WTC11 (cell line): ENCODE measurements at regions not wholly inside any gene's neighbourhood (a gene's known extent, or its start where the extent isn't known, plus 50 kb on each side); places are given as distances from the start of the nearest gene placed in this dataset.

ENCODE experiments used
- ATAC-seq: fragments of 200-7000 bp; cut with Tn5 transposase; 2 replicates; pipeline ENCODE4 v1.10.0; 2021; ENCODE audit warnings: mild to moderate bottlenecking, moderate library complexity
- CTCF ChIA-PET: fragments of 300-600 bp; sonication (Branson Sonifier 250); formaldehyde crosslinking; loops from one replicate; lab custom pipeline; 2021; ENCODE audit warnings: antibody characterized with exemption; lab: Charles Lee
- POLR2A ChIA-PET: fragments of 350-600 bp; sonication (Branson Sonifier 250); formaldehyde crosslinking; loops from one replicate; lab custom pipeline; 2021; ENCODE audit warnings: antibody characterized with exemption; lab: Charles Lee
- DNase-seq: peaks from one replicate; pipeline ENCODE4 v3.0.0; 2021; ENCODE audit warnings: low spot score
- H3K27ac Mint-ChIP-seq: 2 replicates; pipeline ENCODE4 v1.8.0; 2021; ENCODE audit warnings: mixed read lengths
- H3K27me3 Mint-ChIP-seq: 2 replicates; pipeline ENCODE4 v1.8.0; 2021; ENCODE audit warnings: low read depth, mild to moderate bottlenecking, moderate library complexity, mixed read lengths
- H3K36me3 Mint-ChIP-seq: 2 replicates; pipeline ENCODE4 v1.8.0; 2021; ENCODE audit warnings: mixed read lengths
- H3K4me1 Mint-ChIP-seq: 2 replicates; pipeline ENCODE4 v1.8.0; 2022; ENCODE audit warnings: mixed read lengths
- H3K4me3 Mint-ChIP-seq: 2 replicates; pipeline ENCODE4 v1.8.0; 2021; ENCODE audit warnings: mild to moderate bottlenecking, moderate library complexity, mixed read lengths
- H3K9me3 Mint-ChIP-seq: 2 replicates; pipeline ENCODE4 v1.8.0; 2021; ENCODE audit warnings: mixed read lengths
- CREM ChIP-seq: sonication (generic); formaldehyde crosslinking; IDR thresholded peaks from 2 replicates; pipeline ENCODE4 v1.8.1; 2022; ENCODE audit warnings: mild to moderate bottlenecking, missing genetic modification reagents, moderate library complexity
- ELF4 ChIP-seq: sonication (generic); formaldehyde crosslinking; IDR thresholded peaks from 2 replicates; pipeline ENCODE4 v1.8.1; 2022; ENCODE audit warnings: low read depth, mild to moderate bottlenecking, moderate library complexity, missing genetic modification reagents
- ETV6 ChIP-seq: sonication (generic); formaldehyde crosslinking; IDR thresholded peaks from 2 replicates; pipeline ENCODE4 v1.8.1; 2022; ENCODE audit warnings: mild to moderate bottlenecking, missing genetic modification reagents
- FOXK1 ChIP-seq: sonication (generic); formaldehyde crosslinking; IDR thresholded peaks from 2 replicates; pipeline ENCODE4 v1.8.0; 2022; ENCODE audit warnings: mild to moderate bottlenecking, moderate library complexity, missing genetic modification reagents
- HMGA2 ChIP-seq: fragments of 250-450 bp; sonication (Bioruptor Pico); IDR thresholded peaks from 2 replicates; pipeline ENCODE4 v1.4.0; 2021; ENCODE audit warnings: mild to moderate bottlenecking, moderate library complexity
- MYBL2 ChIP-seq: sonication (generic); formaldehyde crosslinking; IDR thresholded peaks from 2 replicates; pipeline ENCODE4 v1.8.1; 2023; ENCODE audit warnings: mild to moderate bottlenecking, moderate library complexity, missing genetic modification reagents
- ZBTB21 ChIP-seq: sonication (generic); formaldehyde crosslinking; IDR thresholded peaks from 2 replicates; pipeline ENCODE4 v1.8.1; 2023; ENCODE audit warnings: mild to moderate bottlenecking, missing genetic modification reagents, borderline replicate concordance
- ZNF317 ChIP-seq: sonication (generic); formaldehyde crosslinking; IDR thresholded peaks from 2 replicates; pipeline ENCODE4 v1.8.1; 2023; ENCODE audit warnings: low read depth, mild to moderate bottlenecking, moderate library complexity, missing genetic modification reagents, borderline replicate concordance
- ZNF396 ChIP-seq: fragments of 250-450 bp; sonication (Bioruptor Pico); IDR thresholded peaks from 2 replicates; pipeline ENCODE4 v1.8.0; 2021; ENCODE audit warnings: mild to moderate bottlenecking, moderate library complexity, borderline replicate concordance
- TF ChIP-seq, protein P1 (sequence below): sonication (generic); formaldehyde crosslinking; IDR thresholded peaks from 2 replicates; pipeline ENCODE4 v1.8.0; 2022; ENCODE audit warnings: mild to moderate bottlenecking, missing genetic modification reagents
- TF ChIP-seq, protein P2 (sequence below): fragments of 250-450 bp; sonication (Bioruptor Pico); IDR thresholded peaks from 2 replicates; pipeline ENCODE4 v1.9.0; 2021; ENCODE audit warnings: mild to moderate bottlenecking
- TF ChIP-seq, protein P3 (sequence below): fragments of 250-450 bp; sonication (Bioruptor Pico); IDR thresholded peaks from 2 replicates; pipeline ENCODE4 v1.9.0; 2021; ENCODE audit warnings: moderate library complexity, mild to moderate bottlenecking, inconsistent platforms, borderline replicate concordance
- TF ChIP-seq, protein P4 (sequence below): fragments of 250-450 bp; sonication (Bioruptor Pico); IDR thresholded peaks from 2 replicates; pipeline ENCODE4 v1.8.0; 2021; ENCODE audit warnings: mild to moderate bottlenecking
- TF ChIP-seq, protein P5 (sequence below): sonication (generic); formaldehyde crosslinking; IDR thresholded peaks from 2 replicates; pipeline ENCODE4 v1.8.1; 2023; ENCODE audit warnings: mild to moderate bottlenecking, missing genetic modification reagents, borderline replicate concordance
- TF ChIP-seq, protein P6 (sequence below): fragments of 250-450 bp; sonication (Bioruptor Pico); IDR thresholded peaks from 2 replicates; pipeline ENCODE4 v1.9.0; 2021; ENCODE audit warnings: mild to moderate bottlenecking
- TF ChIP-seq, protein P7 (sequence below): sonication (generic); formaldehyde crosslinking; IDR thresholded peaks from 2 replicates; pipeline ENCODE4 v1.8.1; 2023; ENCODE audit warnings: mild to moderate bottlenecking, missing genetic modification reagents, moderate library complexity

DNA sequence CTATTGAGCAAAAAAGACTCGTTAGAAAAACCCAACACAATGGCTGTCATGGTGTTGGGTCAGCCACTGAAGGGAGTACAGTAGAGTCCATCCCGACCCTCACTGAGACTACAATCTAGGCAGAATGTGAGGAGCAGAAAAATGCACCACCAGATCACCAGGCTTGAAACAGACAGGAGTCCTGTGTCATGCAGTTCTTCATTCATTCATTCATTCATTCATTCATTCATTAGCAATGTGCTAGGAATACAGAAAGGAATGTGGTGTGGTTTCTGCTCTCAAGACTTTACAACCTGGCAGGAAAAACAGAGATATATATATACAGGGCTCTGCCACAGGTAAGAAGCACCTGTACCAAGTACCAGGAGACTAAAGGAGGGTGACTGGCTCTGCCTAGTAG is 392.3 kb downstream of the OMA1 start:
- DNase-seq (no peak), ATAC-seq (no peak)
- ChIA-PET CTCF (interaction anchor here (0.7 to 2.2 kb wide), 3 partner anchors 9 to 88 kb away, joined by 3 to 12 read pairs (median 7); no protein-coding TSS in a partner anchor), POLR2A (no interaction called here)
- H3K27me3 Mint-ChIP-seq: no peaks in the 10 kb centered on the region
- no peaks in the 10 kb centered on the region for H3K9me3 Mint-ChIP-seq
- peaks cover 5% of the 10 kb centered on the region for H3K4me1 Mint-ChIP-seq
- no peak overlapping the region for H3K4me3 Mint-ChIP-seq
- H3K27ac Mint-ChIP-seq: no peak overlapping the region
- TF ChIP-seq, protein P1, sequence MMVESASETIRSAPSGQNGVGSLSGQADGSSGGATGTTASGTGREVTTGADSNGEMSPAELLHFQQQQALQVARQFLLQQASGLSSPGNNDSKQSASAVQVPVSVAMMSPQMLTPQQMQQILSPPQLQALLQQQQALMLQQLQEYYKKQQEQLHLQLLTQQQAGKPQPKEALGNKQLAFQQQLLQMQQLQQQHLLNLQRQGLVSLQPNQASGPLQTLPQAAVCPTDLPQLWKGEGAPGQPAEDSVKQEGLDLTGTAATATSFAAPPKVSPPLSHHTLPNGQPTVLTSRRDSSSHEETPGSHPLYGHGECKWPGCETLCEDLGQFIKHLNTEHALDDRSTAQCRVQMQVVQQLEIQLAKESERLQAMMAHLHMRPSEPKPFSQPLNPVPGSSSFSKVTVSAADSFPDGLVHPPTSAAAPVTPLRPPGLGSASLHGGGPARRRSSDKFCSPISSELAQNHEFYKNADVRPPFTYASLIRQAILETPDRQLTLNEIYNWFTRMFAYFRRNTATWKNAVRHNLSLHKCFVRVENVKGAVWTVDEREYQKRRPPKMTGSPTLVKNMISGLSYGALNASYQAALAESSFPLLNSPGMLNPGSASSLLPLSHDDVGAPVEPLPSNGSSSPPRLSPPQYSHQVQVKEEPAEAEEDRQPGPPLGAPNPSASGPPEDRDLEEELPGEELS: no peak
- TF ChIP-seq ELF4 (CRISPR knock-in tag): no peak
- TF ChIP-seq ZBTB21 (CRISPR knock-in tag): no peak
- TF ChIP-seq, protein P2, sequence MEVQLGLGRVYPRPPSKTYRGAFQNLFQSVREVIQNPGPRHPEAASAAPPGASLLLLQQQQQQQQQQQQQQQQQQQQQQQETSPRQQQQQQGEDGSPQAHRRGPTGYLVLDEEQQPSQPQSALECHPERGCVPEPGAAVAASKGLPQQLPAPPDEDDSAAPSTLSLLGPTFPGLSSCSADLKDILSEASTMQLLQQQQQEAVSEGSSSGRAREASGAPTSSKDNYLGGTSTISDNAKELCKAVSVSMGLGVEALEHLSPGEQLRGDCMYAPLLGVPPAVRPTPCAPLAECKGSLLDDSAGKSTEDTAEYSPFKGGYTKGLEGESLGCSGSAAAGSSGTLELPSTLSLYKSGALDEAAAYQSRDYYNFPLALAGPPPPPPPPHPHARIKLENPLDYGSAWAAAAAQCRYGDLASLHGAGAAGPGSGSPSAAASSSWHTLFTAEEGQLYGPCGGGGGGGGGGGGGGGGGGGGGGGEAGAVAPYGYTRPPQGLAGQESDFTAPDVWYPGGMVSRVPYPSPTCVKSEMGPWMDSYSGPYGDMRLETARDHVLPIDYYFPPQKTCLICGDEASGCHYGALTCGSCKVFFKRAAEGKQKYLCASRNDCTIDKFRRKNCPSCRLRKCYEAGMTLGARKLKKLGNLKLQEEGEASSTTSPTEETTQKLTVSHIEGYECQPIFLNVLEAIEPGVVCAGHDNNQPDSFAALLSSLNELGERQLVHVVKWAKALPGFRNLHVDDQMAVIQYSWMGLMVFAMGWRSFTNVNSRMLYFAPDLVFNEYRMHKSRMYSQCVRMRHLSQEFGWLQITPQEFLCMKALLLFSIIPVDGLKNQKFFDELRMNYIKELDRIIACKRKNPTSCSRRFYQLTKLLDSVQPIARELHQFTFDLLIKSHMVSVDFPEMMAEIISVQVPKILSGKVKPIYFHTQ (CRISPR knock-in tag): no peak
- no peak for TF ChIP-seq HMGA2 (CRISPR knock-in tag)
- no peak for TF ChIP-seq ETV6
- TF ChIP-seq, protein P3, sequence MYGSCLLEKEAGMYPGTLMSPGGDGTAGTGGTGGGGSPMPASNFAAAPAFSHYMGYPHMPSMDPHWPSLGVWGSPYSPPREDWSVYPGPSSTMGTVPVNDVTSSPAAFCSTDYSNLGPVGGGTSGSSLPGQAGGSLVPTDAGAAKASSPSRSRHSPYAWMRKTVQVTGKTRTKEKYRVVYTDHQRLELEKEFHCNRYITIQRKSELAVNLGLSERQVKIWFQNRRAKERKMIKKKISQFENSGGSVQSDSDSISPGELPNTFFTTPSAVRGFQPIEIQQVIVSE (CRISPR knock-in tag): no peak
- TF ChIP-seq, protein P4, sequence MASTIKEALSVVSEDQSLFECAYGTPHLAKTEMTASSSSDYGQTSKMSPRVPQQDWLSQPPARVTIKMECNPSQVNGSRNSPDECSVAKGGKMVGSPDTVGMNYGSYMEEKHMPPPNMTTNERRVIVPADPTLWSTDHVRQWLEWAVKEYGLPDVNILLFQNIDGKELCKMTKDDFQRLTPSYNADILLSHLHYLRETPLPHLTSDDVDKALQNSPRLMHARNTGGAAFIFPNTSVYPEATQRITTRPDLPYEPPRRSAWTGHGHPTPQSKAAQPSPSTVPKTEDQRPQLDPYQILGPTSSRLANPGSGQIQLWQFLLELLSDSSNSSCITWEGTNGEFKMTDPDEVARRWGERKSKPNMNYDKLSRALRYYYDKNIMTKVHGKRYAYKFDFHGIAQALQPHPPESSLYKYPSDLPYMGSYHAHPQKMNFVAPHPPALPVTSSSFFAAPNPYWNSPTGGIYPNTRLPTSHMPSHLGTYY (CRISPR knock-in tag): no peak
- TF ChIP-seq ZNF317 (CRISPR knock-in tag): no peak
- TF ChIP-seq, protein P5, sequence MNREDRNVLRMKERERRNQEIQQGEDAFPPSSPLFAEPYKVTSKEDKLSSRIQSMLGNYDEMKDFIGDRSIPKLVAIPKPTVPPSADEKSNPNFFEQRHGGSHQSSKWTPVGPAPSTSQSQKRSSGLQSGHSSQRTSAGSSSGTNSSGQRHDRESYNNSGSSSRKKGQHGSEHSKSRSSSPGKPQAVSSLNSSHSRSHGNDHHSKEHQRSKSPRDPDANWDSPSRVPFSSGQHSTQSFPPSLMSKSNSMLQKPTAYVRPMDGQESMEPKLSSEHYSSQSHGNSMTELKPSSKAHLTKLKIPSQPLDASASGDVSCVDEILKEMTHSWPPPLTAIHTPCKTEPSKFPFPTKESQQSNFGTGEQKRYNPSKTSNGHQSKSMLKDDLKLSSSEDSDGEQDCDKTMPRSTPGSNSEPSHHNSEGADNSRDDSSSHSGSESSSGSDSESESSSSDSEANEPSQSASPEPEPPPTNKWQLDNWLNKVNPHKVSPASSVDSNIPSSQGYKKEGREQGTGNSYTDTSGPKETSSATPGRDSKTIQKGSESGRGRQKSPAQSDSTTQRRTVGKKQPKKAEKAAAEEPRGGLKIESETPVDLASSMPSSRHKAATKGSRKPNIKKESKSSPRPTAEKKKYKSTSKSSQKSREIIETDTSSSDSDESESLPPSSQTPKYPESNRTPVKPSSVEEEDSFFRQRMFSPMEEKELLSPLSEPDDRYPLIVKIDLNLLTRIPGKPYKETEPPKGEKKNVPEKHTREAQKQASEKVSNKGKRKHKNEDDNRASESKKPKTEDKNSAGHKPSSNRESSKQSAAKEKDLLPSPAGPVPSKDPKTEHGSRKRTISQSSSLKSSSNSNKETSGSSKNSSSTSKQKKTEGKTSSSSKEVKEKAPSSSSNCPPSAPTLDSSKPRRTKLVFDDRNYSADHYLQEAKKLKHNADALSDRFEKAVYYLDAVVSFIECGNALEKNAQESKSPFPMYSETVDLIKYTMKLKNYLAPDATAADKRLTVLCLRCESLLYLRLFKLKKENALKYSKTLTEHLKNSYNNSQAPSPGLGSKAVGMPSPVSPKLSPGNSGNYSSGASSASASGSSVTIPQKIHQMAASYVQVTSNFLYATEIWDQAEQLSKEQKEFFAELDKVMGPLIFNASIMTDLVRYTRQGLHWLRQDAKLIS (CRISPR knock-in tag): no peak
- TF ChIP-seq, protein P6, sequence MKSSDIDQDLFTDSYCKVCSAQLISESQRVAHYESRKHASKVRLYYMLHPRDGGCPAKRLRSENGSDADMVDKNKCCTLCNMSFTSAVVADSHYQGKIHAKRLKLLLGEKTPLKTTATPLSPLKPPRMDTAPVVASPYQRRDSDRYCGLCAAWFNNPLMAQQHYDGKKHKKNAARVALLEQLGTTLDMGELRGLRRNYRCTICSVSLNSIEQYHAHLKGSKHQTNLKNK (CRISPR knock-in tag): no peak
- TF ChIP-seq, protein P7, sequence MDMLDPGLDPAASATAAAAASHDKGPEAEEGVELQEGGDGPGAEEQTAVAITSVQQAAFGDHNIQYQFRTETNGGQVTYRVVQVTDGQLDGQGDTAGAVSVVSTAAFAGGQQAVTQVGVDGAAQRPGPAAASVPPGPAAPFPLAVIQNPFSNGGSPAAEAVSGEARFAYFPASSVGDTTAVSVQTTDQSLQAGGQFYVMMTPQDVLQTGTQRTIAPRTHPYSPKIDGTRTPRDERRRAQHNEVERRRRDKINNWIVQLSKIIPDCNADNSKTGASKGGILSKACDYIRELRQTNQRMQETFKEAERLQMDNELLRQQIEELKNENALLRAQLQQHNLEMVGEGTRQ (CRISPR knock-in tag): no peak
- no peak for TF ChIP-seq CREM (CRISPR knock-in tag)
- no peak for TF ChIP-seq FOXK1 (CRISPR knock-in tag)
- TF ChIP-seq MYBL2: no peak
- no peak for TF ChIP-seq ZNF396 (CRISPR knock-in tag)
- H3K36me3 Mint-ChIP-seq: no peaks in the 10 kb centered on the region
